B cell (primary cell): ENCODE measurements at regions not wholly inside any gene's neighbourhood (a gene's known extent, or its start where the extent isn't known, plus 50 kb on each side); places are given as distances from the start of the nearest gene placed in this dataset.

Experiments used
- ATAC-seq: fragments of 200-7000 bp; cut with Tn5 transposase; one replicate; pipeline ENCODE4 v1.10.0; 2021; ENCODE audit warnings: low read depth, mild to moderate bottlenecking, moderate number of reproducible peaks, moderate library complexity
- CTCF ChIA-PET: fragments of 350-600 bp; sonication (Branson Sonifier 250); formaldehyde crosslinking; loops from one replicate; lab custom pipeline; 2021; ENCODE audit warnings: antibody characterized with exemption, inconsistent platforms; lab: Charles Lee
- POLR2A ChIA-PET: fragments of 350-600 bp; sonication (Branson Sonifier 250); formaldehyde crosslinking; loops from one replicate; lab custom pipeline; 2021; ENCODE audit warnings: antibody characterized with exemption; lab: Charles Lee
- DNase-seq: peaks from one replicate; pipeline ENCODE4 v3.0.0; 2013
- H2AFZ ChIP-seq: 2 replicates; pipeline ENCODE4 v1.6.1; 2012; ENCODE audit warnings: mild to moderate bottlenecking, low read depth, low read length; ENCODE audit not compliant: insufficient read depth, poor library complexity, severe bottlenecking
- H3K27ac ChIP-seq, 2 donors: 1 replicate in 1 of 2; 2 replicates in 1 of 2; pipeline ENCODE4 v1.5.1; 2012 to 2013; ENCODE audit warnings: low read length in 2 of 2, mild to moderate bottlenecking in 2 of 2, moderate library complexity in 1 of 2
- H3K27me3 ChIP-seq, 4 experiments: fragments of 200-600 bp in 1 of 4; sonication (generic) in 1 of 4; replicated peaks in 1 of 4; 1 replicate in 2 of 4; 2 replicates in 2 of 4; pipeline versions ENCODE4 v1.6.1 to v1.7.0; 2013 to 2016; ENCODE audit warnings: low read length in 3 of 4, mild to moderate bottlenecking in 2 of 4, mixed read lengths in 1 of 4, moderate library complexity in 1 of 4; ENCODE audit not compliant: insufficient read depth in 4 of 4, control insufficient read depth in 3 of 4; ENCODE audit errors: control extremely low read depth in 1 of 4
- H3K36me3 ChIP-seq, 2 experiments: replicated peaks in 1 of 2; 1 replicate in 1 of 2; 2 replicates in 1 of 2; pipeline versions ENCODE4 v1.6.1 to v1.7.1; 2013; ENCODE audit warnings: low read length in 1 of 2; ENCODE audit not compliant: insufficient read depth in 2 of 2, control insufficient read depth in 1 of 2; ENCODE audit errors: control extremely low read depth in 1 of 2, extremely low read depth in 1 of 2
- H3K4me1 ChIP-seq, 2 donors: fragments of 200-600 bp in 1 of 2; sonication (generic) in 1 of 2; 1 replicate in 1 of 2; 2 replicates in 1 of 2; pipeline versions ENCODE4 v1.5.1 to v1.6.1; 2013 to 2017; ENCODE audit warnings: low read length in 2 of 2; ENCODE audit not compliant: control insufficient read depth in 2 of 2, insufficient read depth in 2 of 2
- H3K4me2 ChIP-seq: replicated peaks from 2 replicates; pipeline ENCODE3; 2012; ENCODE audit warnings: mild to moderate bottlenecking, low read depth, low read length; ENCODE audit not compliant: poor library complexity, severe bottlenecking
- H3K4me3 ChIP-seq, 5 experiments: fragments of 200-600 bp in 1 of 5; sonication (generic) in 1 of 5; 1 replicate in 3 of 5; 2 replicates in 2 of 5; pipeline versions ENCODE4 v1.5.1 to v1.7.0; 2011 to 2016; ENCODE audit warnings: low read length in 4 of 5, mild to moderate bottlenecking in 4 of 5, low read depth in 2 of 5, control low read depth in 1 of 5, moderate library complexity in 1 of 5; ENCODE audit not compliant: insufficient read depth in 1 of 5; ENCODE audit errors: control extremely low read depth in 1 of 5, extremely low read depth in 1 of 5
- H3K79me2 ChIP-seq: fragments of 200-600 bp; sonication (generic); one replicate; pipeline ENCODE4 v1.6.0; 2016; ENCODE audit warnings: low read length; ENCODE audit not compliant: control insufficient read depth, insufficient read depth
- H3K9ac ChIP-seq: fragments of 200-600 bp; sonication (generic); 2 replicates; pipeline ENCODE4 v1.6.1; 2017; ENCODE audit warnings: mild to moderate bottlenecking, low read length, moderate library complexity
- H3K9me3 ChIP-seq, 3 donors: one replicate each; pipeline versions ENCODE4 v1.6.1 to v1.7.1; 2013; ENCODE audit warnings: low read length in 2 of 3; ENCODE audit not compliant: control insufficient read depth in 2 of 3, insufficient read depth in 1 of 3; ENCODE audit errors: control extremely low read depth in 1 of 3
- H4K20me1 ChIP-seq: 2 replicates; pipeline ENCODE4 v1.6.0; 2012; ENCODE audit warnings: mild to moderate bottlenecking, low read length; ENCODE audit not compliant: insufficient read depth, control insufficient read depth, poor library complexity, severe bottlenecking
- H3K27ac Mint-ChIP-seq: one replicate; pipeline ENCODE4 v1.8.0; 2021; ENCODE audit warnings: mixed read lengths
- H3K27me3 Mint-ChIP-seq: one replicate; pipeline ENCODE4 v1.8.0; 2021; ENCODE audit warnings: mixed read lengths
- H3K4me1 Mint-ChIP-seq: one replicate; pipeline ENCODE4 v1.8.0; 2021; ENCODE audit warnings: mixed read lengths
- H3K4me3 Mint-ChIP-seq: one replicate; pipeline ENCODE4 v1.8.0; 2021; ENCODE audit warnings: mixed read lengths
- H3K9me3 Mint-ChIP-seq: one replicate; pipeline ENCODE4 v1.8.0; 2022; ENCODE audit warnings: mixed read lengths; ENCODE audit not compliant: insufficient read depth
- CTCF ChIP-seq: fragments of 200-600 bp; IDR thresholded peaks from one replicate; pipeline ENCODE4 v1.8.0; 2022; ENCODE audit warnings: antibody characterized with exemption, mild to moderate bottlenecking
- EZH2 ChIP-seq: IDR thresholded peaks from 2 replicates; pipeline ENCODE4 v1.6.1; 2012; ENCODE audit warnings: borderline replicate concordance, low read depth, mild to moderate bottlenecking, moderate library complexity, low read length; ENCODE audit not compliant: insufficient read depth, poor library complexity, severe bottlenecking
- WGBS: methylation state at CpG from one replicate; pipeline ENCODE4 v1.1.5; 2013; ENCODE audit warnings: missing lambda C conversion rate; ENCODE audit not compliant: insufficient coverage; 5-methylcytosine and 5-hydroxymethylcytosine counted together
- intact Hi-C: fragments of 100-400 bp; cut with micrococcal nuclease; formaldehyde crosslinking; loops from one replicate; pipeline ENCODE4 v1.10.0; 2022

GRCh38 chr13:92938486-92939020, 288.1 kb upstream of the GPC6 start:
- ChIA-PET CTCF (no interaction called here), POLR2A (no interaction called here)
- intact Hi-C loops = no loop called here
- Histone ChIP-seq H3K79me2 (no peaks in the 10 kb centered on the region), H3K4me2 (no peak overlapping the region), H3K4me3 (no peak overlapping the region), H3K27ac (no peak overlapping the region), H3K9ac (no peak overlapping the region), H3K36me3 (no peaks in the 10 kb centered on the region), H4K20me1 (no peaks in the 10 kb centered on the region), H3K27me3 (no peaks in the 10 kb centered on the region), H3K9me3 (no peaks in the 10 kb centered on the region), H2AFZ (no peak overlapping the region), H3K4me1 (no peaks in the 10 kb centered on the region)
- no peaks in the 10 kb centered on the region for H3K27me3 Mint-ChIP-seq
- DNase-seq = no peak
- no peaks in the 10 kb centered on the region for H3K4me1 Mint-ChIP-seq
- no peaks in the 10 kb centered on the region for H3K9me3 Mint-ChIP-seq
- WGBS = no CpG with 5 or more reads among the region's 8 CpGs
- no peak for ATAC-seq
- no peak overlapping the region for H3K27ac Mint-ChIP-seq
- no peak overlapping the region for H3K4me3 Mint-ChIP-seq
- TF ChIP-seq EZH2 (no peak), CTCF (no peak)

GRCh38 chr13:92941167-92941566, 285.4 kb upstream of the GPC6 start:
- H3K9me3 ChIP-seq = no peaks in the 10 kb centered on the region
- Mint-ChIP-seq H3K9me3 (no peaks in the 10 kb centered on the region), H3K27ac (no peak overlapping the region), H3K27me3 (no peaks in the 10 kb centered on the region), H3K4me3 (no peak overlapping the region), H3K4me1 (no peaks in the 10 kb centered on the region)
- H3K9ac ChIP-seq = no peak overlapping the region
- H3K36me3 ChIP-seq = no peaks in the 10 kb centered on the region
- ChIA-PET CTCF (no interaction called here), POLR2A (no interaction called here)
- no peak overlapping the region for H3K4me2 ChIP-seq
- no peak overlapping the region for H3K27ac ChIP-seq
- no peaks in the 10 kb centered on the region for H3K79me2 ChIP-seq
- no peaks in the 10 kb centered on the region for H4K20me1 ChIP-seq
- no peak overlapping the region for H2AFZ ChIP-seq
- TF ChIP-seq CTCF (no peak), EZH2 (no peak)
- intact Hi-C loops = no loop called here
- ATAC-seq (no peak), DNase-seq (no peak)
- H3K27me3 ChIP-seq = no peaks in the 10 kb centered on the region
- no peaks in the 10 kb centered on the region for H3K4me1 ChIP-seq
- no peak overlapping the region for H3K4me3 ChIP-seq
